ENCODE measurements at regions not wholly inside any gene's neighbourhood (a gene's known extent, or its start where the extent isn't known, plus 50 kb on each side); places are given as distances from the start of the nearest gene placed in this dataset.

GRCh38 chr9:121576281-121577075 is 75.0 kb upstream of the DAB2IP start:
- Histone ChIP-seq H2AFZ (ENCODE audit: low read length) (no peak overlapping the region), H3K4me3 (ENCODE audit: low read depth, low read length, poor library complexity, severe bottlenecking) (no peak overlapping the region), H3K79me2 (ENCODE audit: insufficient read depth, low read length) (no peaks in the 10 kb centered on the region), H3K4me2 (ENCODE audit: low read length) (no peak overlapping the region), H3K36me3 (ENCODE audit: insufficient read depth, low read length) (no peaks in the 10 kb centered on the region), H4K20me1 (ENCODE audit: insufficient read depth, low read length) (no peaks in the 10 kb centered on the region), H3K9me3 (ENCODE audit: low read length) (no peaks in the 10 kb centered on the region), H3K9me2 (ENCODE audit: low read depth, low read length) (no peaks in the 10 kb centered on the region), H3K27me3 (ENCODE audit: insufficient read depth, low read length) (peaks cover 10% of the 10 kb centered on the region; the same call in 1 of the 2 replicates), H3F3A (ENCODE audit: insufficient read depth, low read length) (no peaks in the 10 kb centered on the region), H3K4me1 (ENCODE audit: insufficient read depth, low read length, severe bottlenecking) (no peaks in the 10 kb centered on the region), H3K9ac (ENCODE audit: low read length) (no peak overlapping the region), H3K27ac (ENCODE audit: low read depth, low read length, poor library complexity, severe bottlenecking) (no peak overlapping the region)
- TF ChIP-seq EZH2 (IDR thresholded peaks at IDR 0.05; ENCODE audit: borderline replicate concordance, low read length), result no peak

- Histone ChIP-seq H3K4me3 (ENCODE audit: low read depth, low read length, poor library complexity, severe bottlenecking) (no peak overlapping the region), H3K4me2 (ENCODE audit: low read length) (no peak overlapping the region), H3K27ac (ENCODE audit: low read depth, low read length, poor library complexity, severe bottlenecking) (no peak overlapping the region), H3K9me3 (ENCODE audit: low read length) (no peaks in the 10 kb centered on the region), H3K9me2 (ENCODE audit: low read depth, low read length) (no peaks in the 10 kb centered on the region), H3K36me3 (ENCODE audit: insufficient read depth, low read length) (no peaks in the 10 kb centered on the region), H2AFZ (ENCODE audit: low read length) (no peak overlapping the region), H3K9ac (ENCODE audit: low read length) (no peak overlapping the region), H3F3A (ENCODE audit: insufficient read depth, low read length) (no peaks in the 10 kb centered on the region), H4K20me1 (ENCODE audit: insufficient read depth, low read length) (no peaks in the 10 kb centered on the region), H3K79me2 (ENCODE audit: insufficient read depth, low read length) (no peaks in the 10 kb centered on the region), H3K27me3 (ENCODE audit: insufficient read depth, low read length) (peaks cover 10% of the 10 kb centered on the region; the same call in 1 of the 2 replicates), H3K4me1 (ENCODE audit: insufficient read depth, low read length, severe bottlenecking) (no peaks in the 10 kb centered on the region)
- no peak for TF ChIP-seq CTCF (IDR thresholded peaks at IDR 0.05; ENCODE audit: low read length)
These were observed 74.3 kb upstream of the DAB2IP start for GRCh38 chr9:121577166-121577565.

GRCh38 chr9:121577572-121577971 is 73.9 kb upstream of the DAB2IP start:
- H3K36me3 ChIP-seq (ENCODE audit: insufficient read depth, low read length), result no peaks in the 10 kb centered on the region
- no peak for TF ChIP-seq CTCF (IDR thresholded peaks at IDR 0.05; ENCODE audit: low read length)
- no peak for TF ChIP-seq EZH2 (IDR thresholded peaks at IDR 0.05; ENCODE audit: borderline replicate concordance, low read length)
- H3F3A ChIP-seq (ENCODE audit: insufficient read depth, low read length), result no peaks in the 10 kb centered on the region
- H3K27me3 ChIP-seq (ENCODE audit: insufficient read depth, low read length), result peaks cover 10% of the 10 kb centered on the region; the same call in 1 of the 2 replicates
- no peak overlapping the region for H3K4me3 ChIP-seq (ENCODE audit: low read depth, low read length, poor library complexity, severe bottlenecking)
- no peaks in the 10 kb centered on the region for H3K79me2 ChIP-seq (ENCODE audit: insufficient read depth, low read length)
- no peak overlapping the region for H3K4me2 ChIP-seq (ENCODE audit: low read length)
- H3K4me1 ChIP-seq (ENCODE audit: insufficient read depth, low read length, severe bottlenecking), result no peaks in the 10 kb centered on the region
- no peaks in the 10 kb centered on the region for H3K9me2 ChIP-seq (ENCODE audit: low read depth, low read length)
- H4K20me1 ChIP-seq (ENCODE audit: insufficient read depth, low read length), result no peaks in the 10 kb centered on the region
- no peak overlapping the region for H2AFZ ChIP-seq (ENCODE audit: low read length)
- H3K27ac ChIP-seq (ENCODE audit: low read depth, low read length, poor library complexity, severe bottlenecking), result no peak overlapping the region
- H3K9me3 ChIP-seq (ENCODE audit: low read length), result no peaks in the 10 kb centered on the region
- H3K9ac ChIP-seq (ENCODE audit: low read length), result no peak overlapping the region

Data from OCI-LY1 (cell line).